Right ventricle myocardium superior (tissue), 1 donor: ENCODE measurements at regions not wholly inside any gene's neighbourhood (a gene's known extent, or its start where the extent isn't known, plus 50 kb on each side); places are given as distances from the start of the nearest gene placed in this dataset.

ENCODE experiments used
- ATAC-seq: fragments of 200-7000 bp; cut with Tn5 transposase; one replicate; pipeline ENCODE4 v1.9.1; 2020; ENCODE audit warnings: mild to moderate bottlenecking; ENCODE audit not compliant: poor library complexity
- DNase-seq: peaks from one replicate; pipeline ENCODE4 v3.0.0-alpha.2; 2020
- intact Hi-C: fragments of 100-400 bp; cut with DNase I; formaldehyde crosslinking; loops from one replicate; pipeline ENCODE4 v1.11.2; 2022
- donor health status: DM: no; HTN: yes; CAD: no; lungs with severe emphysema.

DNA sequence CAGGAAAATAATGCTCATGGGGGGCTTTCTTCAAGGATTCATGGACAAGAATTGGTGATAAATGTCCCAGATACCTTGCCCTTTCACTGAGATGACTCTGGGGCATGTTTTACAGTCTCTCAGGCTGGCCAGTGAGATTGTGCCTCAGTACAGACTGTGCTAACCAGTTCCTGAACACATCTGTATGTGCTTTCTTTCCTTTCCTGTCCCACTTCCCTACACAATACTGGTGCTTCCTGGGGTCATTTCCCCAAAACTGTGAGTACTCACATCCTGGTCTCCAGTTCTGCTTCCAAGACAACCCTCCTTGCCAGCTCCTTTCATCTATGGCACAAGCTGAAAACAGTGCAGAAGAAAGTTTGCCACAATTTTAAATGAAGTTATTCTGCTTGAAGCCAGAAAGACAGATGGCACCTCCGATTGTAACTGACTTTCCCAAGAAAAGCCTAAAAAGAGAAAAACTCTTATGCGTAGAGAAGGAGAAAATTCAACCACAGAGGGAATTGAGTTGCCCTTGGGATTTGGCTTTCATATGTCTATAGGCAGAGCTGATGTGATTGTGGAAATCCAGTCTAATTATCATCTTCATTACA is 134.7 kb downstream of the DRD1 start:
- intact Hi-C loops = no loop called here
- DNase-seq (no peak), ATAC-seq (no peak)

GRCh38 chr5:175308701-175309100 is 135.3 kb downstream of the DRD1 start:
- ATAC-seq (no peak), DNase-seq (no peak)
- intact Hi-C loops = no loop called here

DNA sequence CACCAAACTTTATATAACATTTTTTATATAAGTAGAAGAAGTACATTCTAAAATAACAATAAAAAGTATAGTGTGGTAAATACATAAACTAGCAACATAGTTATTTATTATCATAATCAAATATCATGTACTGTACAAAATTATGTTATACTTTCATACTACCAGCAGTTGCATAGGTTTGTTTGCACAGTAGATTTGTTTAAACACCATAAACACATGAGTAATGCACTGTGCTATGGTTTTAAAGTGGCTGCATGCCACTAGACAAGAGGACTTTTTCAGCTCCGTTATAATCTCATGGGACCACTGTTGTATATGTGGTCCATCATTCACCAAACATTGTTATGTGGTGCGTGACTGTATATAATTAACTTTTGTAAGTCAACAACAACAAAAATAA is 137.6 kb downstream of the DRD1 start:
- intact Hi-C loops = no loop called here
- no peak for ATAC-seq

GRCh38 chr5:175305251-175305650 is 138.7 kb downstream of the DRD1 start:
- ATAC-seq (no peak), DNase-seq (no peak)
- intact Hi-C loops = no loop called here

More for the DNA sequence above, 137.6 kb downstream of the DRD1 start:
- DNase-seq = no peak

GRCh38 chr5:175290379-175290778 is 153.6 kb downstream of the DRD1 start:
- no peak for ATAC-seq
- DNase-seq = no peak
- intact Hi-C loops = no loop called here

GRCh38 chr5:175288048-175288621 is 155.8 kb downstream of the DRD1 start:
- peak; percentile 34 for DNase-seq

DNA sequence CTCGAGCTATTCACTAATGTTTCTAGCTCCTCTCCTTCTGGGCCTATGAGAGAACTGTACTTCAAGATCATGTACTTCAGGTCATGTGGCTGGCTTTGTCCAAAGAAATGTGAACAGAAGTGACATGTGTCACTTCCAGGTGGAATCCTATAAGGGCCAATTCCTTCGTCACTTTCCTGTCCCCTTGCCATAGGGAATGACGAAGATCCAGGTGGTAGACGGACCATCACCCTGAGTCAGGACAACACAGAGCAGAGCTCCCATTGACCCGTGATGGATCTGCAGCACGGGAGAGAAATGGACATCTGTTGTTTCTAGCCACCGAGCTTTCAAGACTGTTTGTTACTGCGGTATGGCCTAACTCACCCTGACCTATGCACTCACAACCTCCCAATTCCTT is 157.0 kb downstream of the DRD1 start:
- no peak for DNase-seq

More at GRCh38 chr5:175288048-175288621, 155.8 kb downstream of the DRD1 start:
- intact Hi-C loops = no loop called here
- ATAC-seq = no peak

GRCh38 chr5:175285261-175285660 is 158.7 kb downstream of the DRD1 start:
- DNase-seq = no peak
- no peak for ATAC-seq
- intact Hi-C loops = no loop called here

More for the DNA sequence above, 157.0 kb downstream of the DRD1 start:
- ATAC-seq = no peak
- intact Hi-C loops = no loop called here

DNA sequence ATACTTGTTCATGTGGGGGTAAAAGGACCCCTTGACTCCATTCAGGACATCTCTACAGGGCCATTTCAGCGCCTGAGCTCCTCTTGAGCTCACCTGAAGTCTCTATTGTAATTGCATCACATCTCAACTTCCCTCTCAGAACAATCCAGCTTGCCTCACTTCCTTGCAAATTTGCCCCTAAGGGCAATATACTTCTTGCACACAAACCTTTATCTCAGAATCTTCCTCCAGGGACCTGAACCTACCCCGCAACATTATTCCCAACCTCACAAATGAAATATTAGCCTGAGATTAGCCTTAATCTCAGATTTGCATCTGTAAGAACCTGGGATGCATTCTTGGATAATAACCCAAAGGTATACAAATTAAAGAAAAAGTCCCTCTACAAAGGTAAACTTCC is 159.2 kb downstream of the DRD1 start:
- ATAC-seq = no peak
- DNase-seq = no peak
- intact Hi-C loops = no loop called here

GRCh38 chr5:175282611-175283225 is 161.3 kb downstream of the DRD1 start:
- intact Hi-C loops = no loop called here
- ATAC-seq = no peak
- no peak for DNase-seq

DNA sequence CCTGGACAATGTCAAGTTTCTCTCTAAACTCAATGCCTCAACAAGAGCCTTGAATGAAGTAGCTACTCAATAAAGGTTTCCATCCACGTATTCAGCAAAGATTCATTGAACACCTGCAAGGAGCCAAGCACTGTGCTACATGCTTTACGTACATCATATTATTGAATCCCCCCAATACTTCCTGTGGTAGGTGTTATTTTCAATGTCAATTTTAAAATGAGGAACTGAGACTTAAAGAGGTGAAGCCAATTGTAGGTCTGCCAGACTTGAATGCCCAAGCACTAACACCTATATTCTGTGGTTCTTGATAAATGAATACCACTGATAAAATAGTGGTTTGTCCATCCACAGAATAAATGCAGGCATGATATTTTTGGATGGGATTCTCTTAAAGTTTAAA is 162.3 kb downstream of the DRD1 start:
- ATAC-seq = no peak
- intact Hi-C loops = no loop called here

GRCh38 chr5:175281257-175281656 is 162.7 kb downstream of the DRD1 start:
- ATAC-seq = no peak
- intact Hi-C loops = no loop called here
- no peak for DNase-seq

More for the DNA sequence above, 162.3 kb downstream of the DRD1 start:
- DNase-seq = no peak

GRCh38 chr5:175279506-175279905 is 164.5 kb downstream of the DRD1 start:
- DNase-seq = no peak
- intact Hi-C loops = no loop called here
- ATAC-seq = no peak

DNA sequence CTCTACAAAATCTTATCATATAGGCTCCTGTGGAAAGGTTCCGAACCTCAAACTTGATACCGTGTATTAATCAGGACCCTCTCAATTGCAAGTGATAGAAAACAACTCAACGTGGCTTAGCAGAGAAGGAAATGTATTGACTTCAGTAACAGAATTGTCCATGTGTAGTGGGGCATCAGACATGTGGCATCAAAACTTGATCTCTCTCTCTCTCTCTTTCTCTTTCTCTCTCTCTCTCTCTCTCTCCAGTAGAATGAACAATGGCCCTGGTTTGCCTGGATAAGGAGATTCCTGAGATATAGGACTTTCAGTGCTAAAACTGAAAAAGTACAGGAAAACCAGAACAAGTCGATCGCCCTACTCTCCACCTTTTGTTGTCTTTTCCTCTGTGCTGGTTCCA is 168.2 kb downstream of the DRD1 start:
- ATAC-seq = no peak
- intact Hi-C loops = no loop called here
- DNase-seq = no peak

DNA sequence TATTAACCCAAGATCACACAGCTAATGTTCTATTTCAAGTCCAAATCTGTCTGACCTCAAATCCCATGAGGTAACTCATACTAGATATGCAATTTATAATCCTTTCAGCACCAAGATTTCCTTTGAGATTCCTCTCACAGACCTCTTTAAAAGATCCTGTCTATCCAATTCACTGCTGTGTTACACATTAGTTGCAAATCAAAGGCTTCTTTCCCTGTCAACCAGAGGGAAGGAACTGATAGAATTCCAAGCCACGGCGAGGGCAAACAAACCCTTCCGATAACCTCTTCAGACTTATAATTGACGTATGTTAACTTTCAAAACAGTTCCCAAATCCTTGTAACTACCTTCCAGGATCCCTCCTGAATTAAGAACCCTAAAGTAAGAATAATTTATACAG is 168.9 kb downstream of the DRD1 start:
- DNase-seq = no peak
- intact Hi-C loops = no loop called here
- ATAC-seq = no peak

GRCh38 chr5:175274171-175274570 is 169.8 kb downstream of the DRD1 start:
- DNase-seq (no peak), ATAC-seq (no peak)
- intact Hi-C loops = no loop called here

GRCh38 chr5:175264406-175264805 is 179.6 kb downstream of the DRD1 start:
- ATAC-seq = no peak
- DNase-seq = no peak
- intact Hi-C loops = no loop called here

DNA sequence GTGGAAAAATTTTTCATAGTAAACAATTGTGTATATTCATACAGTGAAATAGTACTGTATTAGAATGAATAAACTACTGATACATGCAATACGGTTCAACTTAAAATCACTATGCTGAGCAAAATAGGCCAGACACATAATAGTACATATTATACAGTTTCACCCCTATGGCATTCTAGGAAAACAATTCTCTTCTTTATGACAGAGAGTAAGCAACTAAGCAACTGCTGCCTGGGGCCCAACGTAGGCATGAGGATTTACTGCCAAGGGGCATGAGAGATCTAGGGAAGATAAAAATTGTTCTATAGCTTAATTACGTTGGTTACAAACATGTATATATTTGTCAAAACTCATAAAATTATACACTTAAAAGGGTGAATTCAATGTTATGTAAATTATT is 180.2 kb downstream of the DRD1 start:
- no peak for DNase-seq
- no peak for ATAC-seq
- intact Hi-C loops = no loop called here

DNA sequence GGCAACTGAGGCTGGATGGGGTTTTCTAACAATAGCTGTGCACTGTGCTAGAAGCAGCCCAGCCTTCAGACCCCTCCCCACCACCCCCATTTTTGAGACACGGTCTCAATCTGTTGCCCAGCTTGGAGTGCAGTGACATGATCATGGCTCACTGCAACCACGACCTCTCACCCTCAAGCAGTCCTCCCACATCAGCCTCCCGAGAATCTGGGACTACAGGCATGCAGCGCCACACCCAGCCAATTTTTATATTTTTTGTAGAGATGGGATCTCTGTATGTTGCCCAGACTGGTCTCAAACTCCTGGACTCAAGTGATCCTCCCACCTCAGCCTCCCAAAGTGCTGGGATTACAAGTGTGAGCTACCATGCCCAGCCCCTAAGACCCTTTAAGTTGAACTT is 182.5 kb downstream of the DRD1 start:
- intact Hi-C loops = no loop called here
- ATAC-seq (no peak), DNase-seq (no peak)

- no peak for ATAC-seq
- intact Hi-C loops = no loop called here
These were observed 182.9 kb downstream of the DRD1 start for GRCh38 chr5:175261037-175261436.

GRCh38 chr5:175257847-175258194 is 186.2 kb downstream of the DRD1 start:
- intact Hi-C loops = no loop called here
- ATAC-seq (no peak), DNase-seq (no peak)

More at GRCh38 chr5:175261037-175261436, 182.9 kb downstream of the DRD1 start:
- DNase-seq = no peak
